ENCODE measurements at regions not wholly inside any gene's neighbourhood (a gene's known extent, or its start where the extent isn't known, plus 50 kb on each side); places are given as distances from the start of the nearest gene placed in this dataset.

DNA sequence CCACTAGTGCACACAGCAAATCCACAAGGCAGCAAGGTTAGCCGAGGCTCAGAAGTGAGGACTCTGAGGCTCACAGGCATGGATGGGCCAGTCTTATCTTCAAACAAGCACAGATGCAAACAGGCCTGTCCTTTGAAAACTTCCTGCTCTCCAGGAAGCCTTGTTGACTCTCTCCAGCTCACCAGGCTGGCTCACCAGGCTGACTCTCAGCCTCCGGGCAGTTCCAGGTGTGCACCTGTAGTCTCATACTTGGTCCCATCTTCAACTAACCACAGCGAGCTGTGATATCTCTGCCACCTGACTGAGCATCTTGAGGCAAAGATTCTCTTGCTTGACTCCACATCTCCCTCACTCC lies 173.9 kb upstream of the ZMIZ1 start:
- H3K4me3 Mint-ChIP-seq (ENCODE audit: unreplicated experiment), result no peak overlapping the region
- no peaks in the 10 kb centered on the region for H3K27me3 Mint-ChIP-seq (ENCODE audit: unreplicated experiment)
- no peak for DNase-seq (ENCODE audit: low spot score)
- TF ChIP-seq, protein P1, sequence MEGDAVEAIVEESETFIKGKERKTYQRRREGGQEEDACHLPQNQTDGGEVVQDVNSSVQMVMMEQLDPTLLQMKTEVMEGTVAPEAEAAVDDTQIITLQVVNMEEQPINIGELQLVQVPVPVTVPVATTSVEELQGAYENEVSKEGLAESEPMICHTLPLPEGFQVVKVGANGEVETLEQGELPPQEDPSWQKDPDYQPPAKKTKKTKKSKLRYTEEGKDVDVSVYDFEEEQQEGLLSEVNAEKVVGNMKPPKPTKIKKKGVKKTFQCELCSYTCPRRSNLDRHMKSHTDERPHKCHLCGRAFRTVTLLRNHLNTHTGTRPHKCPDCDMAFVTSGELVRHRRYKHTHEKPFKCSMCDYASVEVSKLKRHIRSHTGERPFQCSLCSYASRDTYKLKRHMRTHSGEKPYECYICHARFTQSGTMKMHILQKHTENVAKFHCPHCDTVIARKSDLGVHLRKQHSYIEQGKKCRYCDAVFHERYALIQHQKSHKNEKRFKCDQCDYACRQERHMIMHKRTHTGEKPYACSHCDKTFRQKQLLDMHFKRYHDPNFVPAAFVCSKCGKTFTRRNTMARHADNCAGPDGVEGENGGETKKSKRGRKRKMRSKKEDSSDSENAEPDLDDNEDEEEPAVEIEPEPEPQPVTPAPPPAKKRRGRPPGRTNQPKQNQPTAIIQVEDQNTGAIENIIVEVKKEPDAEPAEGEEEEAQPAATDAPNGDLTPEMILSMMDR (IDR thresholded peaks at IDR 0.05; ENCODE audit: unreplicated experiment), result no peak
- H3K36me3 Mint-ChIP-seq (ENCODE audit: low read depth, unreplicated experiment), result no peaks in the 10 kb centered on the region
- no peaks in the 10 kb centered on the region for H3K9me3 Mint-ChIP-seq (ENCODE audit: unreplicated experiment)
- peaks cover 20% of the 10 kb centered on the region for H3K4me1 Mint-ChIP-seq (ENCODE audit: unreplicated experiment)
- H3K27ac Mint-ChIP-seq (ENCODE audit: unreplicated experiment), result no peak overlapping the region

DNA sequence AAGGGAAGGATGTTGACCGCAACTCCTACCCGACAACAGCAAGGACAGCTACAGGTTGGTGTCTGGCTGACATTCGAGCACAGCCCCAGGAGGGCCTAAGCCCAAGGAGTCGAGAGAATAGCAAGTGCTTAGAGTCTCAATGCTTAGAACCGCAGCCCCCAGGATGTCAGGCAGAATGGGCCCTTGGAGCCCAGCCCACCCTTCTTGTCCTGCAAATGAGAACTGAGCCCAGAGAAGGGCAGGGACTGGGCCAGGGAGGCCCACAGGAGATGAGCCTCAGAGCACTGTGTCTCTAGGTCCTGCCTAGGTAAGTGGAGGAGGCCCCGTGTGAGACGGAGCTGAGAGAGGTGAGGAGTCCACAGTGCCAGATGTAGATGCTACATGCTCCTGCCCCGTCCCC lies 173.3 kb upstream of the ZMIZ1 start:
- no peak overlapping the region for H3K4me3 Mint-ChIP-seq (ENCODE audit: unreplicated experiment)
- H3K27ac Mint-ChIP-seq (ENCODE audit: unreplicated experiment), result no peak overlapping the region
- TF ChIP-seq, protein P1 (IDR thresholded peaks at IDR 0.05; ENCODE audit: unreplicated experiment), result no peak
- H3K4me1 Mint-ChIP-seq (ENCODE audit: unreplicated experiment), result peaks cover 20% of the 10 kb centered on the region
- no peaks in the 10 kb centered on the region for H3K27me3 Mint-ChIP-seq (ENCODE audit: unreplicated experiment)
- H3K36me3 Mint-ChIP-seq (ENCODE audit: low read depth, unreplicated experiment), result no peaks in the 10 kb centered on the region
- H3K9me3 Mint-ChIP-seq (ENCODE audit: unreplicated experiment), result no peaks in the 10 kb centered on the region
- DNase-seq (ENCODE audit: low spot score), result no peak

DNA sequence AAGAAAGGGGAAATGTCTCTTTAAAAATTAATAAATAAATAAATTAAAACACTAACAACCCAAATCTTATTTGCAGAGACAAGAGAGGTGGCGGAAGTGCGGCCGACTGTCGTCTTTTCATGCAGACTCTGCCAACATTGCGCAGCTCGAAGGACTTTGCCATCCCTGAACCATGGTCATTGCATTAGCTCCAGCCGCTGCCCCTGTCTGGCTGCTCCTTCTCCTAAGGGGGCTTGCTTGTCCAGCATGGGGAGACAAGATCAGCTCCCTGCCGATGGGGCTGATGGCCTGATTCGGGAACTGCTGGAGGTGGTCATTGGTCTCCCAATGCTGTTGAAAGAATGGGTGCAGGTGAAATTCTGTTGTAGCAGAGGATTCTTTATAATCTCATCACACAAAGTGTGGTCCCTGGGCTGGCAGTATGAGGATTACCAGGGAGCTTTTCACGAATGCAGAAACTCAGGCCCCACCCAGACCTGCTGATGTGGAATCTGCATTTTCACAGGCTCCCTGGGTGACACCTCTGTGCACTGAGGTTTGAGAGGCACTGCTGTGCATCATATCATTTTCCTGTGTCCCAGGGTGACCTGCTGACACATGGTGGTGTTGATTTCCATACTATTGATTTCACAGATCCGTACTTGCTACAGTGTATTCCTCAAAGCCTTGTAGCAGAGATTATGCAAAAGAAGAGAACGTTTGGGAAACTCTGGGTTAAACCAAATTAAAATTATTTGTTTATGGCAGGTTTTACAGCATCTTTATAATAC lies 172.4 kb upstream of the ZMIZ1 start:
- H3K4me1 Mint-ChIP-seq (ENCODE audit: unreplicated experiment), result peaks cover 20% of the 10 kb centered on the region
- TF ChIP-seq, protein P1 (IDR thresholded peaks at IDR 0.05; ENCODE audit: unreplicated experiment), result no peak
- H3K27me3 Mint-ChIP-seq (ENCODE audit: unreplicated experiment), result no peaks in the 10 kb centered on the region
- H3K9me3 Mint-ChIP-seq (ENCODE audit: unreplicated experiment), result no peaks in the 10 kb centered on the region
- no peaks in the 10 kb centered on the region for H3K36me3 Mint-ChIP-seq (ENCODE audit: low read depth, unreplicated experiment)
- H3K4me3 Mint-ChIP-seq (ENCODE audit: unreplicated experiment), result no peak overlapping the region
- DNase-seq (ENCODE audit: low spot score), result no peak
- no peak overlapping the region for H3K27ac Mint-ChIP-seq (ENCODE audit: unreplicated experiment)

DNA sequence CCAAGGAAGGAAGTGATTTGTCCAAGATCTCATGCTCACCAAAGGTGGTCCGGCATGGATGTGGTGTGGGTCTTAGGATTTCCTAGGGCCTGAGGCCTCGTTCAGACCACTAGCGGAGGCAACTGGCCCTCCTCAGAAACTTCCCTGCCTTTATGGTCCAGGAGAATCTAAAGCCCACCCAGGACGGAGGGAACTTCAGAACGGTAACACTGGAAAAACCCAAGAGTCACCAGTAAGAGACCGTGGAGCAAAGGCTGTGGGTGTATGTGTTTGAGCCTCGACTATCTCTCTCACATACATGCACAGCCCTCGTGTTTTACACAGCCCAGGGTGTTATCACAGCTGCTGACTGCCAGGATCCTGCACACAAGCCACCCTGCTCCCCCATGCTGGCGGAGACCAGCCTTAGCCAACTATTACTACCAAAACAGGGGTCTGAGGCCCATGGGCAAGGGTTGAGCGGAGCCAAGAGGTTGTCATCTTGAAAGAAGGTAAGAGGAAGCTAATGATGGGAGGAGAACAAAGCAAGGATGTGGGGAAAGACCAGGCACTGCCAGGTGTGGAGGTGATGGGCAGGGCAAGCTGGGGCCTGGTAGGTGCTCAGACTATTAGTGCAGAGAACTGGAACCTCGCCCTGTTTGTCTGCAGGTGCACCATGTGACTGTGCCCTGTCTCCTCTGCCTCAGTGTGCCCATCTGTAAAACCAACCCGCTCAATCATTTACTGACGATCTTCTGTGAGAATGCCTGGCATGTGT lies 170.2 kb upstream of the ZMIZ1 start:
- DNase-seq (ENCODE audit: low spot score), result no peak
- H3K27me3 Mint-ChIP-seq (ENCODE audit: unreplicated experiment), result no peaks in the 10 kb centered on the region
- TF ChIP-seq, protein P1 (IDR thresholded peaks at IDR 0.05; ENCODE audit: unreplicated experiment), result no peak
- H3K9me3 Mint-ChIP-seq (ENCODE audit: unreplicated experiment), result no peaks in the 10 kb centered on the region
- H3K4me1 Mint-ChIP-seq (ENCODE audit: unreplicated experiment), result peaks cover 17% of the 10 kb centered on the region
- H3K27ac Mint-ChIP-seq (ENCODE audit: unreplicated experiment), result no peak overlapping the region
- no peaks in the 10 kb centered on the region for H3K36me3 Mint-ChIP-seq (ENCODE audit: low read depth, unreplicated experiment)
- H3K4me3 Mint-ChIP-seq (ENCODE audit: unreplicated experiment), result no peak overlapping the region
